ENCODE measurements at regions not wholly inside any gene's neighbourhood (a gene's known extent, or its start where the extent isn't known, plus 50 kb on each side); places are given as distances from the start of the nearest gene placed in this dataset.

GRCh38 chr2:120607996-120608395 lies 127.7 kb upstream of the GLI2 start:
- peak in 1 of 5 donors; percentile 36 for DNase-seq
- H3K4me1 ChIP-seq: peaks cover 0 to 14% (median 0%) of the 10 kb centered on the region in 12 donors

GRCh38 chr2:120609826-120610395 lies 125.8 kb upstream of the GLI2 start:
- no peak overlapping the region for H3K4me3 ChIP-seq
- 54 to 60% (median 56%) methylated on average over 12 to 13 of the region's 13 CpGs for WGBS, 4 donors
- TF ChIP-seq CTCF (IDR thresholded peaks at IDR 0.05) (no peak), POLR2A (IDR thresholded peaks at IDR 0.05) (no peak)
- intact Hi-C loops (cut with DNase I): no loop called here
- peak in 1 of 5 donors; percentile 35 for DNase-seq
- no peak overlapping the region for H3K27ac ChIP-seq
- no peaks in the 10 kb centered on the region for H3K36me3 ChIP-seq
- no peaks in the 10 kb centered on the region for H3K9me3 ChIP-seq
- peaks cover 0 to 14% (median 0%) of the 10 kb centered on the region in 12 donors for H3K4me1 ChIP-seq
- peaks cover 0 to 14% (median 0%) of the 10 kb centered on the region in 9 donors for H3K27me3 ChIP-seq
- ATAC-seq: peak in 1 of 4 donors; percentile 18

More at GRCh38 chr2:120607996-120608395, 127.7 kb upstream of the GLI2 start:
- Histone ChIP-seq H3K9me3 (no peaks in the 10 kb centered on the region), H3K36me3 (no peaks in the 10 kb centered on the region), H3K27me3 (peaks cover 0 to 9% (median 0%) of the 10 kb centered on the region in 9 donors), H3K27ac (no peak overlapping the region), H3K4me3 (no peak overlapping the region)
- intact Hi-C loops (cut with DNase I): no loop called here
- no peak for ATAC-seq
- 83 to 100% (median 98%) methylated on average over 4 of the region's 4 CpGs for WGBS, 4 donors
- TF ChIP-seq CTCF (IDR thresholded peaks at IDR 0.05) (no peak), POLR2A (IDR thresholded peaks at IDR 0.05) (no peak)

- intact Hi-C loops (cut with DNase I): no loop called here
- WGBS, 4 donors: 74 to 90% (median 87%) methylated on average over 3 to 6 of the region's 6 CpGs
- TF ChIP-seq POLR2A (IDR thresholded peaks at IDR 0.05) (no peak), CTCF (IDR thresholded peaks at IDR 0.05) (no peak)
- Histone ChIP-seq H3K4me3 (no peak overlapping the region), H3K27ac (no peak overlapping the region), H3K27me3 (peaks cover 0 to 11% (median 0%) of the 10 kb centered on the region in 9 donors), H3K36me3 (no peaks in the 10 kb centered on the region), H3K9me3 (no peaks in the 10 kb centered on the region), H3K4me1 (peaks cover 0 to 14% (median 0%) of the 10 kb centered on the region in 12 donors)
- DNase-seq (peak in 1 of 5 donors; percentile 46), ATAC-seq (no peak)
These were observed 124.7 kb upstream of the GLI2 start for GRCh38 chr2:120611016-120611415.

GRCh38 chr2:120611961-120612360 lies 123.7 kb upstream of the GLI2 start:
- Histone ChIP-seq H3K4me1 (peaks cover 0 to 8% (median 0%) of the 10 kb centered on the region in 12 donors), H3K27ac (no peak overlapping the region), H3K27me3 (peaks cover 0 to 9% (median 0%) of the 10 kb centered on the region in 9 donors), H3K36me3 (no peaks in the 10 kb centered on the region), H3K9me3 (no peaks in the 10 kb centered on the region), H3K4me3 (no peak overlapping the region)
- intact Hi-C loops (cut with DNase I): no loop called here
- 63 to 79% (median 67%) methylated on average over 13 of the region's 13 CpGs for WGBS, 4 donors
- TF ChIP-seq CTCF (IDR thresholded peaks at IDR 0.05) (no peak), POLR2A (IDR thresholded peaks at IDR 0.05) (no peak)
- ATAC-seq (peak in 1 of 4 donors; percentile 19), DNase-seq (peak in 1 of 5 donors; percentile 44)

Data from heart left ventricle (tissue), 16 donors.